MM.1S (cell line): ENCODE measurements at regions not wholly inside any gene's neighbourhood (a gene's known extent, or its start where the extent isn't known, plus 50 kb on each side); places are given as distances from the start of the nearest gene placed in this dataset.

Experiments used
- DNase-seq: peaks from one replicate; pipeline ENCODE4 v3.0.0-alpha.2; 2015
- H2AFZ ChIP-seq: fragments of 300-600 bp; sonication (generic); 2 replicates; pipeline ENCODE4 v1.6.0; 2016; ENCODE audit warnings: antibody characterized with exemption, low read length
- H3F3A ChIP-seq: fragments of 300-600 bp; sonication (generic); 2 replicates; pipeline ENCODE4 v1.6.1; 2016; ENCODE audit warnings: mild to moderate bottlenecking, antibody characterized with exemption, low read length, moderate library complexity, mixed read lengths; ENCODE audit not compliant: insufficient read depth
- H3K27ac ChIP-seq: fragments of 300-600 bp; sonication (generic); 2 replicates; pipeline ENCODE4 v1.5.1; 2016; ENCODE audit warnings: mild to moderate bottlenecking, low read length
- H3K27me3 ChIP-seq: fragments of 300-600 bp; sonication (generic); replicated peaks from 2 replicates; pipeline ENCODE4 v1.6.0; 2016; ENCODE audit warnings: low read length; ENCODE audit not compliant: insufficient read depth
- H3K36me3 ChIP-seq: fragments of 300-600 bp; sonication (generic); replicated peaks from 2 replicates; pipeline ENCODE4 v1.6.1; 2016; ENCODE audit warnings: mild to moderate bottlenecking, low read length, mixed read lengths; ENCODE audit not compliant: insufficient read depth
- H3K4me1 ChIP-seq: fragments of 300-600 bp; sonication (generic); 2 replicates; pipeline ENCODE4 v1.6.1; 2016; ENCODE audit warnings: low read length, mixed read lengths
- H3K4me2 ChIP-seq: fragments of 300-600 bp; sonication (generic); 2 replicates; pipeline ENCODE4 v1.6.0; 2016; ENCODE audit warnings: low read depth, low read length
- H3K4me3 ChIP-seq: fragments of 300-600 bp; sonication (generic); 2 replicates; pipeline ENCODE4 v1.5.1; 2016; ENCODE audit warnings: low read length, mixed read lengths
- H3K79me2 ChIP-seq: fragments of 300-600 bp; sonication (generic); 2 replicates; pipeline ENCODE4 v1.6.1; 2016; ENCODE audit warnings: mixed run types, low read length, mixed read lengths
- H3K9ac ChIP-seq: fragments of 300-600 bp; sonication (generic); 2 replicates; pipeline ENCODE4 v1.6.1; 2016; ENCODE audit warnings: low read length, mixed read lengths
- H3K9me2 ChIP-seq: fragments of 300-600 bp; sonication (generic); replicated peaks from 2 replicates; pipeline ENCODE4 v1.6.1; 2016; ENCODE audit warnings: mild to moderate bottlenecking, low read length, mixed read lengths; ENCODE audit not compliant: insufficient read depth
- H3K9me3 ChIP-seq: fragments of 300-600 bp; sonication (generic); replicated peaks from 2 replicates; pipeline ENCODE4 v1.6.1; 2016; ENCODE audit warnings: mild to moderate bottlenecking, low read length, mixed read lengths; ENCODE audit not compliant: insufficient read depth
- H4K20me1 ChIP-seq: fragments of 300-600 bp; sonication (generic); 2 replicates; pipeline ENCODE4 v1.6.1; 2016; ENCODE audit warnings: mild to moderate bottlenecking, low read length, moderate library complexity, mixed read lengths; ENCODE audit not compliant: insufficient read depth
- CTCF ChIP-seq: fragments of 300-600 bp; sonication (generic); IDR thresholded peaks from 2 replicates; pipeline ENCODE4 v1.5.1; 2016; ENCODE audit warnings: antibody characterized with exemption, low read length, mixed read lengths
- EZH2 ChIP-seq: fragments of 300-600 bp; sonication (generic); optimal IDR thresholded peaks from 2 replicates; pipeline ENCODE3; 2017; ENCODE audit warnings: low read depth, mild to moderate bottlenecking, antibody characterized with exemption, low read length, mixed read lengths
- EZH2phosphoT487 ChIP-seq: fragments of 300-600 bp; sonication (generic); IDR thresholded peaks from 2 replicates; pipeline ENCODE4 v1.6.1; 2018; ENCODE audit warnings: antibody characterized with exemption, low read length

GRCh38 chr4:59630235-59630634 is 1569.9 kb upstream of the ADGRL3 start:
- no peak overlapping the region for H3K4me2 ChIP-seq
- no peaks in the 10 kb centered on the region for H3K9me3 ChIP-seq
- H4K20me1 ChIP-seq, result no peaks in the 10 kb centered on the region

GRCh38 chr4:59630922-59631321 is 1569.2 kb upstream of the ADGRL3 start:
- no peaks in the 10 kb centered on the region for H3K27me3 ChIP-seq
- H3K36me3 ChIP-seq, result no peaks in the 10 kb centered on the region
- H3K79me2 ChIP-seq, result no peaks in the 10 kb centered on the region
- H3K9ac ChIP-seq, result no peak overlapping the region
- H3K9me3 ChIP-seq, result no peaks in the 10 kb centered on the region
- no peak overlapping the region for H2AFZ ChIP-seq
- no peak overlapping the region for H3K27ac ChIP-seq
- DNase-seq, result no peak
- no peak overlapping the region for H3K4me3 ChIP-seq
- H3K4me2 ChIP-seq, result no peak overlapping the region
- H3F3A ChIP-seq, result no peaks in the 10 kb centered on the region
- no peaks in the 10 kb centered on the region for H4K20me1 ChIP-seq
- TF ChIP-seq CTCF, result no peak
- TF ChIP-seq EZH2phosphoT487, result no peak
- no peak for TF ChIP-seq EZH2
- no peaks in the 10 kb centered on the region for H3K9me2 ChIP-seq
- H3K4me1 ChIP-seq, result no peaks in the 10 kb centered on the region

More at GRCh38 chr4:59630235-59630634, 1569.9 kb upstream of the ADGRL3 start:
- Histone ChIP-seq H3K79me2 (no peaks in the 10 kb centered on the region), H3K9me2 (no peaks in the 10 kb centered on the region), H3K4me1 (no peaks in the 10 kb centered on the region), H3K4me3 (no peak overlapping the region), H3F3A (no peaks in the 10 kb centered on the region), H3K36me3 (no peaks in the 10 kb centered on the region), H2AFZ (no peak overlapping the region), H3K27ac (no peak overlapping the region), H3K27me3 (no peaks in the 10 kb centered on the region), H3K9ac (no peak overlapping the region)
- TF ChIP-seq CTCF (no peak), EZH2 (no peak), EZH2phosphoT487 (no peak)
- no peak for DNase-seq

DNA sequence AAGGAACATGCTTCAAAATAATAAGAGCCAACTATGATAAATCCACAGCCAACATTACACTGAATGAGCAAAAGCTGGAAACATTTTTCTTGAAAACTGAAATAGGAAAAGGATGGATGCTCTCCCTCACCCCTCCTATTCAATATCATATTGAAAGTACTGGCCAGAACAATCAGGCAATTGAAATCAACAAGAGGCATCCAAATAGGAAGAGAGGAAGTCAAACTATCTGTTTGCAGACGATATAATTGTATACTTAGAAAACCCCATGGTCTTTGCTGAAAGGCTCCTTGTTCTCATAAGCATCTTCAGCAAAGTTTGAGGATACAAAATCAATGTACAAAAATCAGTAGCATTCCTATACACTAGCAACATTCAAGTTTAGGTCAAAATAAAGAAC is 1562.5 kb upstream of the ADGRL3 start:
- Histone ChIP-seq H3K9me2 (no peaks in the 10 kb centered on the region), H2AFZ (no peak overlapping the region), H3K27me3 (no peaks in the 10 kb centered on the region), H3K9ac (no peak overlapping the region), H3K27ac (no peak overlapping the region), H3K79me2 (no peaks in the 10 kb centered on the region), H3F3A (no peaks in the 10 kb centered on the region), H3K4me3 (no peak overlapping the region), H3K9me3 (no peaks in the 10 kb centered on the region), H3K4me2 (no peak overlapping the region), H3K36me3 (no peaks in the 10 kb centered on the region), H3K4me1 (no peaks in the 10 kb centered on the region), H4K20me1 (no peaks in the 10 kb centered on the region)
- no peak for TF ChIP-seq CTCF
- no peak for TF ChIP-seq EZH2
- no peak for TF ChIP-seq EZH2phosphoT487
- no peak for DNase-seq
